Fibroblast of lung (primary cell): ENCODE measurements at regions not wholly inside any gene's neighbourhood (a gene's known extent, or its start where the extent isn't known, plus 50 kb on each side); places are given as distances from the start of the nearest gene placed in this dataset.

Experiments
- DNase-seq, 2 donors: peaks; one replicate each; pipeline versions ENCODE4 v3.0.0 to v3.0.0-alpha.2; 2010; ENCODE audit warnings: low read depth in 2 of 2
- H2AFZ ChIP-seq: 2 replicates; pipeline ENCODE4 v1.5.1; 2012; ENCODE audit warnings: low read length, control low read depth, inconsistent platforms
- H3K27ac ChIP-seq: 2 replicates; pipeline ENCODE4 v1.5.1; 2011; ENCODE audit warnings: low read length, control low read depth; ENCODE audit not compliant: insufficient read depth
- H3K27me3 ChIP-seq: 2 replicates; pipeline ENCODE4 v1.5.1; 2011; ENCODE audit warnings: mild to moderate bottlenecking, low read length; ENCODE audit not compliant: control insufficient read depth, insufficient read depth
- H3K36me3 ChIP-seq: 2 replicates; pipeline ENCODE4 v1.5.1; 2011; ENCODE audit warnings: low read length; ENCODE audit not compliant: control insufficient read depth, insufficient read depth
- H3K4me1 ChIP-seq: 2 replicates; pipeline ENCODE4 v1.5.1; 2011; ENCODE audit warnings: low read length; ENCODE audit not compliant: control insufficient read depth, insufficient read depth; ENCODE audit errors: extremely low read depth
- H3K4me2 ChIP-seq: 2 replicates; pipeline ENCODE4 v1.5.1; 2011; ENCODE audit warnings: low read length, control low read depth; ENCODE audit not compliant: insufficient read depth; ENCODE audit errors: extremely low read depth
- H3K4me3 ChIP-seq, 4 experiments: fragments of 200-600 bp in 1 of 4; sonication (generic) in 1 of 4; replicated peaks in 1 of 4; 2 replicates each; pipeline ENCODE4 v1.5.1; 2011 to 2016; ENCODE audit warnings: low read length in 4 of 4, low read depth in 3 of 4, mild to moderate bottlenecking in 3 of 4, control low read depth in 2 of 4, inconsistent platforms in 1 of 4, mixed read lengths in 1 of 4; ENCODE audit not compliant: insufficient read depth in 1 of 4; ENCODE audit errors: control extremely low read depth in 1 of 4
- H3K79me2 ChIP-seq: 2 replicates; pipeline ENCODE4 v1.5.1; 2012; ENCODE audit warnings: mild to moderate bottlenecking, low read length, inconsistent platforms; ENCODE audit not compliant: control insufficient read depth, insufficient read depth
- H3K9ac ChIP-seq: 2 replicates; pipeline ENCODE4 v1.5.1; 2011; ENCODE audit warnings: mild to moderate bottlenecking, low read length, control low read depth; ENCODE audit not compliant: insufficient read depth
- H3K9me3 ChIP-seq: 2 replicates; pipeline ENCODE4 v1.5.1; 2012; ENCODE audit warnings: low read depth, low read length; ENCODE audit not compliant: control insufficient read depth, insufficient read depth
- H4K20me1 ChIP-seq: 2 replicates; pipeline ENCODE4 v1.5.1; 2011; ENCODE audit warnings: low read length; ENCODE audit not compliant: control insufficient read depth, insufficient read depth; ENCODE audit errors: extremely low read depth
- EZH2 ChIP-seq: IDR thresholded peaks from 2 replicates; pipeline ENCODE4 v1.5.1; 2012; ENCODE audit warnings: low read length, control low read depth, mild to moderate bottlenecking; ENCODE audit errors: missing control alignments
- TF ChIP-seq, protein P1 (sequence below), 2 donors: IDR thresholded peaks in 1 of 2; conservative IDR thresholded peaks in 1 of 2; 1 replicate in 1 of 2; 2 replicates in 1 of 2; pipeline ENCODE4 v1.5.1; 2011 to 2012; ENCODE audit warnings: low read length in 2 of 2, control low read depth in 1 of 2, inconsistent platforms in 1 of 2, low read depth in 1 of 2, mild to moderate bottlenecking in 1 of 2

GRCh38 chr1:40928699-40929098, 50.8 kb upstream of the CTPS1 start:
- H3K4me2 ChIP-seq = no peak overlapping the region
- H3K4me3 ChIP-seq = no peak overlapping the region
- no peaks in the 10 kb centered on the region for H4K20me1 ChIP-seq
- DNase-seq = no peak
- no peak for TF ChIP-seq EZH2
- no peaks in the 10 kb centered on the region for H3K4me1 ChIP-seq
- no peaks in the 10 kb centered on the region for H3K9me3 ChIP-seq
- H3K9ac ChIP-seq = no peak overlapping the region
- no peak overlapping the region for H2AFZ ChIP-seq
- H3K27ac ChIP-seq = no peak overlapping the region
- peaks cover 3% of the 10 kb centered on the region for H3K27me3 ChIP-seq
- no peaks in the 10 kb centered on the region for H3K79me2 ChIP-seq
- H3K36me3 ChIP-seq = no peaks in the 10 kb centered on the region

DNA sequence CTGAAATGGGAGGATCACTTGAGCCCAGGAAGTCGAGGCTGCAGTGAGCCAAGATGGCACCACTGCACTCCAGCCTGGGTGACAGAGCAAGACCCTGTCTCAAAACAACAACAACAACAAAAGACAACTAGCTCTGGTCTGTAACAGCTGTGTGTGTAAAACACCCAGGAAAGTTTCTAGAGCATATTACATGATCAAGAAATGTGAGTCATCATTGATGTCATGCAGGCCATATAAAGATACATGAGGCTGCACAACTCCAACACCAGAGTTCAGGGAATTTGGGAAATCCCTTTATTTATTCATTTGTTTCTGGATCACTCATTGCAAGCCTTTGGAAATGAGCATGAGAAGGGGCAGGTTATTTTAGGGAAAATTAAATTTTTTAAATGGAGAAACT, 50.3 kb upstream of the CTPS1 start:
- peak in 1 of 2 donors; percentile 38 for DNase-seq
- peaks cover 3% of the 10 kb centered on the region for H3K27me3 ChIP-seq
- H3K4me1 ChIP-seq = no peaks in the 10 kb centered on the region
- H3K27ac ChIP-seq = no peak overlapping the region
- H3K4me3 ChIP-seq = no peak overlapping the region
- no peak for TF ChIP-seq EZH2
- TF ChIP-seq, protein P1, sequence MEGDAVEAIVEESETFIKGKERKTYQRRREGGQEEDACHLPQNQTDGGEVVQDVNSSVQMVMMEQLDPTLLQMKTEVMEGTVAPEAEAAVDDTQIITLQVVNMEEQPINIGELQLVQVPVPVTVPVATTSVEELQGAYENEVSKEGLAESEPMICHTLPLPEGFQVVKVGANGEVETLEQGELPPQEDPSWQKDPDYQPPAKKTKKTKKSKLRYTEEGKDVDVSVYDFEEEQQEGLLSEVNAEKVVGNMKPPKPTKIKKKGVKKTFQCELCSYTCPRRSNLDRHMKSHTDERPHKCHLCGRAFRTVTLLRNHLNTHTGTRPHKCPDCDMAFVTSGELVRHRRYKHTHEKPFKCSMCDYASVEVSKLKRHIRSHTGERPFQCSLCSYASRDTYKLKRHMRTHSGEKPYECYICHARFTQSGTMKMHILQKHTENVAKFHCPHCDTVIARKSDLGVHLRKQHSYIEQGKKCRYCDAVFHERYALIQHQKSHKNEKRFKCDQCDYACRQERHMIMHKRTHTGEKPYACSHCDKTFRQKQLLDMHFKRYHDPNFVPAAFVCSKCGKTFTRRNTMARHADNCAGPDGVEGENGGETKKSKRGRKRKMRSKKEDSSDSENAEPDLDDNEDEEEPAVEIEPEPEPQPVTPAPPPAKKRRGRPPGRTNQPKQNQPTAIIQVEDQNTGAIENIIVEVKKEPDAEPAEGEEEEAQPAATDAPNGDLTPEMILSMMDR (conservative IDR thresholded peaks at IDR 0.05 in 1 of 2, IDR thresholded peaks at IDR 0.05 in 1 of 2; ENCODE audit: low read depth in 1 of 2, low read length in 2 of 2) = no peak
- no peaks in the 10 kb centered on the region for H3K79me2 ChIP-seq
- no peak overlapping the region for H2AFZ ChIP-seq
- H3K9ac ChIP-seq = no peak overlapping the region
- no peaks in the 10 kb centered on the region for H3K9me3 ChIP-seq
- no peak overlapping the region for H3K4me2 ChIP-seq
- H4K20me1 ChIP-seq = no peaks in the 10 kb centered on the region
- H3K36me3 ChIP-seq = no peaks in the 10 kb centered on the region
